Liver (tissue), 8 donors: ENCODE measurements at regions not wholly inside any gene's neighbourhood (a gene's known extent, or its start where the extent isn't known, plus 50 kb on each side); places are given as distances from the start of the nearest gene placed in this dataset.

Experiments
- DNase-seq: peaks from one replicate; pipeline ENCODE4 v3.0.0-alpha.2; 2017; ENCODE audit warnings: low spot score
- H3K27ac ChIP-seq, 2 donors: one replicate each; pipeline ENCODE4 v1.7.0; 2013; ENCODE audit warnings: inconsistent platforms in 2 of 2, low read length in 2 of 2, control low read depth in 1 of 2, low read depth in 1 of 2, mild to moderate bottlenecking in 1 of 2
- H3K27me3 ChIP-seq, 4 donors: one replicate each; pipeline versions ENCODE4 v1.6.1 to v1.7.0; 2013; ENCODE audit warnings: low read length in 3 of 4, inconsistent platforms in 1 of 4, mild to moderate bottlenecking in 1 of 4, moderate library complexity in 1 of 4; ENCODE audit not compliant: control insufficient read depth in 4 of 4, insufficient read depth in 4 of 4
- H3K36me3 ChIP-seq, 4 donors: one replicate each; pipeline versions ENCODE4 v1.6.1 to v1.7.0; 2013; ENCODE audit warnings: low read length in 3 of 4, mild to moderate bottlenecking in 3 of 4, low read depth in 1 of 4, moderate library complexity in 1 of 4; ENCODE audit not compliant: control insufficient read depth in 4 of 4, insufficient read depth in 3 of 4
- H3K4me1 ChIP-seq, 4 donors: one replicate each; pipeline versions ENCODE4 v1.6.1 to v1.7.0; 2013; ENCODE audit warnings: low read length in 3 of 4, mild to moderate bottlenecking in 3 of 4, moderate library complexity in 1 of 4; ENCODE audit not compliant: control insufficient read depth in 4 of 4, insufficient read depth in 4 of 4
- H3K4me3 ChIP-seq, 3 donors: one replicate each; pipeline versions ENCODE4 v1.6.1 to v1.7.0; 2013; ENCODE audit warnings: low read length in 3 of 3, control low read depth in 1 of 3, low read depth in 1 of 3, mild to moderate bottlenecking in 1 of 3
- H3K9ac ChIP-seq, 2 donors: one replicate each; pipeline ENCODE4 v1.7.0; 2013; ENCODE audit warnings: low read length in 2 of 2, mild to moderate bottlenecking in 2 of 2, moderate library complexity in 2 of 2, control low read depth in 1 of 2, low read depth in 1 of 2
- H3K9me3 ChIP-seq, 4 donors: one replicate each; pipeline versions ENCODE4 v1.6.1 to v1.7.0; 2013; ENCODE audit warnings: low read length in 3 of 4; ENCODE audit not compliant: control insufficient read depth in 4 of 4
- EGR1 ChIP-seq, 2 donors: IDR thresholded peaks; 2 replicates each; pipeline ENCODE4 v1.6.1; 2016 to 2018; ENCODE audit warnings: antibody characterized with exemption in 2 of 2, low read depth in 2 of 2
- FOXA1 ChIP-seq: IDR thresholded peaks from 2 replicates; pipeline ENCODE4 v1.6.1; 2016; ENCODE audit warnings: antibody characterized with exemption
- FOXA2 ChIP-seq: IDR thresholded peaks from 2 replicates; pipeline ENCODE4 v1.6.1; 2016; ENCODE audit warnings: antibody characterized with exemption
- GABPA ChIP-seq, 2 donors: IDR thresholded peaks in 1 of 2; conservative IDR thresholded peaks in 1 of 2; 2 replicates each; pipeline ENCODE4 v1.6.1; 2016; ENCODE audit warnings: antibody characterized with exemption in 2 of 2, mild to moderate bottlenecking in 1 of 2, moderate library complexity in 1 of 2
- HNF4A ChIP-seq, 2 donors: conservative IDR thresholded peaks; 2 replicates each; pipeline ENCODE4 v1.6.1; 2016; ENCODE audit warnings: antibody characterized with exemption in 2 of 2, mild to moderate bottlenecking in 2 of 2
- HNF4G ChIP-seq: IDR thresholded peaks from 2 replicates; pipeline ENCODE4 v1.6.1; 2016; ENCODE audit warnings: antibody characterized with exemption
- JUND ChIP-seq, 2 donors: IDR thresholded peaks; 2 replicates each; pipeline ENCODE4 v1.6.1; 2016; ENCODE audit warnings: antibody characterized with exemption in 2 of 2
- NR2F2 ChIP-seq: IDR thresholded peaks from 2 replicates; pipeline ENCODE4 v1.6.1; 2016; ENCODE audit warnings: antibody characterized with exemption
- RXRA ChIP-seq, 2 donors: IDR thresholded peaks; 2 replicates each; pipeline ENCODE4 v1.6.1; 2017 to 2018; ENCODE audit warnings: antibody characterized with exemption in 2 of 2, mild to moderate bottlenecking in 1 of 2
- SP1 ChIP-seq: IDR thresholded peaks from 2 replicates; pipeline ENCODE4 v1.6.1; 2018; ENCODE audit warnings: antibody characterized with exemption, mild to moderate bottlenecking
- TAF1 ChIP-seq: conservative IDR thresholded peaks from 2 replicates; pipeline ENCODE4 v1.6.1; 2016; ENCODE audit warnings: antibody characterized with exemption, mild to moderate bottlenecking
- YY1 ChIP-seq: IDR thresholded peaks from 2 replicates; pipeline ENCODE4 v1.6.1; 2016; ENCODE audit warnings: antibody characterized with exemption, mild to moderate bottlenecking
- WGBS: extraction: QIAGEN DNeasy Blood & Tissue Kit; methylation state at CpG from one replicate; pipeline ENCODE4 v1.1.7; 2013; 5-methylcytosine and 5-hydroxymethylcytosine counted together
- TF ChIP-seq, protein P1 (sequence below): fragments of 150-350 bp; IDR thresholded peaks from 2 replicates; pipeline ENCODE4 v1.5.1; 2017; ENCODE audit warnings: improper control_type of control experiment, low read depth, low read length; ENCODE audit not compliant: missing input control
- TF ChIP-seq, protein P2 (sequence below): IDR thresholded peaks from 2 replicates; pipeline ENCODE4 v1.6.1; 2016; ENCODE audit warnings: antibody characterized with exemption
- TF ChIP-seq, protein P3 (sequence below): IDR thresholded peaks from 2 replicates; pipeline ENCODE4 v1.6.1; 2016; ENCODE audit warnings: antibody characterized with exemption
- TF ChIP-seq, protein P4 (sequence below): IDR thresholded peaks from 2 replicates; pipeline ENCODE4 v1.6.1; 2016; ENCODE audit warnings: antibody characterized with exemption
- TF ChIP-seq, protein P5 (sequence below): IDR thresholded peaks from 2 replicates; pipeline ENCODE4 v1.6.1; 2016; ENCODE audit warnings: antibody characterized with exemption, mild to moderate bottlenecking
- donor health status: healthy.
- donor health status: healthy.
- donor health status: healthy.
- donor health status: healthy.
- donor health status: healthy.

DNA sequence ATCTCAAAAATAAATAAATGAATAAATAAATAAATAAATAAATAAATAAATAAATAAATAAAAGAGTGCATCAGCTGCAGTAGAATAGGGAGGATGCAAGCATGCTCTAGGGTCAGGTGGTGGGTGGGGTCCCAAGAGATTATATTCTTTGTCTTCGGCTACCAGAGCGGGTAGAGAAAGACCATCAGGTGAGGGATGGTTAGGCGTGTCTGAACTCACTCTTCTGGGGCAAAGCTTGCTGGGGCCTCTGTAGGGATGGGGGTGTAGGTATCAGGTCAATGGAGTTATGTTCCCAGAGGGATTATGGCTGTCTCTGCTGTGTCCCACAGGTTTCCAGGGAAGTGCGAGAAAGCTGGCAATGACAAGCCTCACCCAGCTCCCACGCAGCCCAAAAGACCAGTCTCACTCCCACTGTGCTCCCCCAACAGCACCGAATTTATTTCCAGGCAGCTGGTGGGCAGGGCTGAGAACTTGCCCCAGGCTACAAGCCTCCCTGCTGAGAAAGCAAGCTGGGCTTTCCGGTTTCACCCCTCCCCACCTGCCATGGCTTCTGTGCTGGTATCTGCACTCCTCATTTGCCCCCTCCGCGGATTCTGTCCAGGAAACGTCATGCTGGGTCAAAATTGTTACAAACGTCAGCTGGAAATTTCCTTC, 180.8 kb downstream of the LURAP1L start (continued):
- TF ChIP-seq, protein P1, sequence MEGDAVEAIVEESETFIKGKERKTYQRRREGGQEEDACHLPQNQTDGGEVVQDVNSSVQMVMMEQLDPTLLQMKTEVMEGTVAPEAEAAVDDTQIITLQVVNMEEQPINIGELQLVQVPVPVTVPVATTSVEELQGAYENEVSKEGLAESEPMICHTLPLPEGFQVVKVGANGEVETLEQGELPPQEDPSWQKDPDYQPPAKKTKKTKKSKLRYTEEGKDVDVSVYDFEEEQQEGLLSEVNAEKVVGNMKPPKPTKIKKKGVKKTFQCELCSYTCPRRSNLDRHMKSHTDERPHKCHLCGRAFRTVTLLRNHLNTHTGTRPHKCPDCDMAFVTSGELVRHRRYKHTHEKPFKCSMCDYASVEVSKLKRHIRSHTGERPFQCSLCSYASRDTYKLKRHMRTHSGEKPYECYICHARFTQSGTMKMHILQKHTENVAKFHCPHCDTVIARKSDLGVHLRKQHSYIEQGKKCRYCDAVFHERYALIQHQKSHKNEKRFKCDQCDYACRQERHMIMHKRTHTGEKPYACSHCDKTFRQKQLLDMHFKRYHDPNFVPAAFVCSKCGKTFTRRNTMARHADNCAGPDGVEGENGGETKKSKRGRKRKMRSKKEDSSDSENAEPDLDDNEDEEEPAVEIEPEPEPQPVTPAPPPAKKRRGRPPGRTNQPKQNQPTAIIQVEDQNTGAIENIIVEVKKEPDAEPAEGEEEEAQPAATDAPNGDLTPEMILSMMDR, result no peak
- TF ChIP-seq HNF4A (conservative IDR thresholded peaks at IDR 0.05), result no peak

DNA sequence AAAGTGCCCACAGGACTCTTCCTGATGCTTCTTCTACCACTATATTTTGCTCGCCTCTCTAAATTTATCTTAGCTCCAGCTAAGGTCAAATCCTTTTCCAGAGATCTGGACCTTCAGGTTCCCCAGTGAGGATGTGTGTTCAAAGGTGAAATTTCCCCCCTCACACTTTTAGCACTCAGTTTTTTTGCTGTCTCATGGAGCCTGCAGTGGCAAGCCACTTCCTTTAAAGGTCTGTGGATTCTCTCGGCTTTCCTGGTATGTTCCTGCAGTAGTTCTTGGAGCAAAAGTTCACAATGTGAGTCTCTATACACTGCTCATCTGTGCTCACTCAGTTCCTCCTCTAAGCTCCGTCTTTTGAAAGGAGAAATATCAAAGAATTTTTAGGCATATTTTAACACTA, 181.4 kb downstream of the LURAP1L start:
- Histone ChIP-seq H3K4me1 (no peaks in the 10 kb centered on the region), H3K27me3 (no peaks in the 10 kb centered on the region), H3K36me3 (no peaks in the 10 kb centered on the region), H3K27ac (no peak overlapping the region), H3K9ac (no peak overlapping the region), H3K4me3 (no peak overlapping the region), H3K9me3 (peaks cover 2 to 8% (median 7%) of the 10 kb centered on the region in 4 donors)
- no peak for DNase-seq
- WGBS, result 43% methylated on average over 3 of the region's 3 CpGs
- TF ChIP-seq, protein P2, sequence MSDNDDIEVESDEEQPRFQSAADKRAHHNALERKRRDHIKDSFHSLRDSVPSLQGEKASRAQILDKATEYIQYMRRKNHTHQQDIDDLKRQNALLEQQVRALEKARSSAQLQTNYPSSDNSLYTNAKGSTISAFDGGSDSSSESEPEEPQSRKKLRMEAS, result no peak
- TF ChIP-seq, protein P3, sequence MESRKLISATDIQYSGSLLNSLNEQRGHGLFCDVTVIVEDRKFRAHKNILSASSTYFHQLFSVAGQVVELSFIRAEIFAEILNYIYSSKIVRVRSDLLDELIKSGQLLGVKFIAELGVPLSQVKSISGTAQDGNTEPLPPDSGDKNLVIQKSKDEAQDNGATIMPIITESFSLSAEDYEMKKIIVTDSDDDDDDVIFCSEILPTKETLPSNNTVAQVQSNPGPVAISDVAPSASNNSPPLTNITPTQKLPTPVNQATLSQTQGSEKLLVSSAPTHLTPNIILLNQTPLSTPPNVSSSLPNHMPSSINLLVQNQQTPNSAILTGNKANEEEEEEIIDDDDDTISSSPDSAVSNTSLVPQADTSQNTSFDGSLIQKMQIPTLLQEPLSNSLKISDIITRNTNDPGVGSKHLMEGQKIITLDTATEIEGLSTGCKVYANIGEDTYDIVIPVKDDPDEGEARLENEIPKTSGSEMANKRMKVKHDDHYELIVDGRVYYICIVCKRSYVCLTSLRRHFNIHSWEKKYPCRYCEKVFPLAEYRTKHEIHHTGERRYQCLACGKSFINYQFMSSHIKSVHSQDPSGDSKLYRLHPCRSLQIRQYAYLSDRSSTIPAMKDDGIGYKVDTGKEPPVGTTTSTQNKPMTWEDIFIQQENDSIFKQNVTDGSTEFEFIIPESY, result no peak
- no peak for TF ChIP-seq EGR1 (IDR thresholded peaks at IDR 0.05; ENCODE audit: low read depth in 2 of 2)
- TF ChIP-seq, protein P4, sequence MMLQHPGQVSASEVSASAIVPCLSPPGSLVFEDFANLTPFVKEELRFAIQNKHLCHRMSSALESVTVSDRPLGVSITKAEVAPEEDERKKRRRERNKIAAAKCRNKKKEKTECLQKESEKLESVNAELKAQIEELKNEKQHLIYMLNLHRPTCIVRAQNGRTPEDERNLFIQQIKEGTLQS, result no peak
- no peak for TF ChIP-seq HNF4A (conservative IDR thresholded peaks at IDR 0.05)
- TF ChIP-seq YY1, result no peak
- TF ChIP-seq GABPA (IDR thresholded peaks at IDR 0.05 in 1 of 2, conservative IDR thresholded peaks at IDR 0.05 in 1 of 2), result no peak
- no peak for TF ChIP-seq JUND (IDR thresholded peaks at IDR 0.05)
- no peak for TF ChIP-seq NR2F2
- no peak for TF ChIP-seq RXRA (IDR thresholded peaks at IDR 0.05)
- no peak for TF ChIP-seq TAF1
- TF ChIP-seq HNF4G, result no peak
- no peak for TF ChIP-seq SP1
- TF ChIP-seq, protein P1, result no peak
- TF ChIP-seq FOXA1, result no peak
- TF ChIP-seq FOXA2, result no peak
- TF ChIP-seq, protein P5, sequence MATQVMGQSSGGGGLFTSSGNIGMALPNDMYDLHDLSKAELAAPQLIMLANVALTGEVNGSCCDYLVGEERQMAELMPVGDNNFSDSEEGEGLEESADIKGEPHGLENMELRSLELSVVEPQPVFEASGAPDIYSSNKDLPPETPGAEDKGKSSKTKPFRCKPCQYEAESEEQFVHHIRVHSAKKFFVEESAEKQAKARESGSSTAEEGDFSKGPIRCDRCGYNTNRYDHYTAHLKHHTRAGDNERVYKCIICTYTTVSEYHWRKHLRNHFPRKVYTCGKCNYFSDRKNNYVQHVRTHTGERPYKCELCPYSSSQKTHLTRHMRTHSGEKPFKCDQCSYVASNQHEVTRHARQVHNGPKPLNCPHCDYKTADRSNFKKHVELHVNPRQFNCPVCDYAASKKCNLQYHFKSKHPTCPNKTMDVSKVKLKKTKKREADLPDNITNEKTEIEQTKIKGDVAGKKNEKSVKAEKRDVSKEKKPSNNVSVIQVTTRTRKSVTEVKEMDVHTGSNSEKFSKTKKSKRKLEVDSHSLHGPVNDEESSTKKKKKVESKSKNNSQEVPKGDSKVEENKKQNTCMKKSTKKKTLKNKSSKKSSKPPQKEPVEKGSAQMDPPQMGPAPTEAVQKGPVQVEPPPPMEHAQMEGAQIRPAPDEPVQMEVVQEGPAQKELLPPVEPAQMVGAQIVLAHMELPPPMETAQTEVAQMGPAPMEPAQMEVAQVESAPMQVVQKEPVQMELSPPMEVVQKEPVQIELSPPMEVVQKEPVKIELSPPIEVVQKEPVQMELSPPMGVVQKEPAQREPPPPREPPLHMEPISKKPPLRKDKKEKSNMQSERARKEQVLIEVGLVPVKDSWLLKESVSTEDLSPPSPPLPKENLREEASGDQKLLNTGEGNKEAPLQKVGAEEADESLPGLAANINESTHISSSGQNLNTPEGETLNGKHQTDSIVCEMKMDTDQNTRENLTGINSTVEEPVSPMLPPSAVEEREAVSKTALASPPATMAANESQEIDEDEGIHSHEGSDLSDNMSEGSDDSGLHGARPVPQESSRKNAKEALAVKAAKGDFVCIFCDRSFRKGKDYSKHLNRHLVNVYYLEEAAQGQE, result no peak
